Stomach smooth muscle (tissue), 2 donors: ENCODE measurements at regions not wholly inside any gene's neighbourhood (a gene's known extent, or its start where the extent isn't known, plus 50 kb on each side); places are given as distances from the start of the nearest gene placed in this dataset.

ENCODE experiments used
- H3K27ac ChIP-seq: one replicate; pipeline ENCODE4 v1.7.0; 2013; ENCODE audit warnings: mild to moderate bottlenecking, low read length, inconsistent platforms
- H3K27me3 ChIP-seq, 2 donors: one replicate each; pipeline ENCODE4 v1.7.0; 2013; ENCODE audit warnings: low read length in 2 of 2; ENCODE audit not compliant: insufficient read depth in 2 of 2, control insufficient read depth in 1 of 2
- H3K36me3 ChIP-seq, 2 donors: one replicate each; pipeline ENCODE4 v1.7.0; 2013; ENCODE audit warnings: low read length in 2 of 2; ENCODE audit not compliant: control insufficient read depth in 2 of 2, insufficient read depth in 2 of 2
- H3K4me1 ChIP-seq: one replicate; pipeline ENCODE4 v1.7.0; 2013; ENCODE audit warnings: low read length; ENCODE audit not compliant: control insufficient read depth, insufficient read depth
- H3K4me3 ChIP-seq, 2 donors: one replicate each; pipeline ENCODE4 v1.7.0; 2013; ENCODE audit warnings: low read length in 2 of 2
- H3K9ac ChIP-seq, 2 donors: one replicate each; pipeline ENCODE4 v1.7.0; 2013; ENCODE audit warnings: low read length in 2 of 2, mild to moderate bottlenecking in 1 of 2
- H3K9me3 ChIP-seq, 2 donors: one replicate each; pipeline ENCODE4 v1.7.0; 2013; ENCODE audit warnings: low read length in 2 of 2; ENCODE audit not compliant: control insufficient read depth in 2 of 2
- donor health status: healthy.
- donor health status: Pancreatic carcinoma.

GRCh38 chr2:128404709-128405466, 86.2 kb upstream of the HS6ST1 start:
- Histone ChIP-seq H3K27me3 (no peaks in the 10 kb centered on the region), H3K4me1 (no peaks in the 10 kb centered on the region), H3K4me3 (no peak overlapping the region), H3K9ac (no peak overlapping the region), H3K27ac (no peak overlapping the region), H3K9me3 (no peaks in the 10 kb centered on the region), H3K36me3 (no peaks in the 10 kb centered on the region)

GRCh38 chr2:128405467-128405900, 86.8 kb upstream of the HS6ST1 start:
- no peaks in the 10 kb centered on the region for H3K9me3 ChIP-seq
- no peaks in the 10 kb centered on the region for H3K4me1 ChIP-seq
- H3K27ac ChIP-seq, result no peak overlapping the region
- no peak overlapping the region for H3K4me3 ChIP-seq
- no peaks in the 10 kb centered on the region for H3K36me3 ChIP-seq
- no peaks in the 10 kb centered on the region for H3K27me3 ChIP-seq
- H3K9ac ChIP-seq, result no peak overlapping the region

- Histone ChIP-seq H3K4me3 (no peak overlapping the region), H3K27ac (no peak overlapping the region), H3K9me3 (no peaks in the 10 kb centered on the region), H3K4me1 (no peaks in the 10 kb centered on the region), H3K27me3 (no peaks in the 10 kb centered on the region), H3K9ac (no peak overlapping the region), H3K36me3 (no peaks in the 10 kb centered on the region)
Measured at GRCh38 chr2:128405981-128406613, 87.4 kb upstream of the HS6ST1 start.

GRCh38 chr2:128406736-128407554, 88.3 kb upstream of the HS6ST1 start:
- no peaks in the 10 kb centered on the region for H3K9me3 ChIP-seq
- H3K9ac ChIP-seq, result no peak overlapping the region
- H3K27ac ChIP-seq, result no peak overlapping the region
- no peaks in the 10 kb centered on the region for H3K36me3 ChIP-seq
- H3K4me3 ChIP-seq, result no peak overlapping the region
- H3K4me1 ChIP-seq, result no peaks in the 10 kb centered on the region
- H3K27me3 ChIP-seq, result no peaks in the 10 kb centered on the region

GRCh38 chr2:128408349-128409305, 90.0 kb upstream of the HS6ST1 start:
- H3K4me1 ChIP-seq, result no peaks in the 10 kb centered on the region
- H3K27ac ChIP-seq, result no peak overlapping the region
- H3K36me3 ChIP-seq, result no peaks in the 10 kb centered on the region
- no peak overlapping the region for H3K9ac ChIP-seq
- no peak overlapping the region for H3K4me3 ChIP-seq
- no peaks in the 10 kb centered on the region for H3K27me3 ChIP-seq
- no peaks in the 10 kb centered on the region for H3K9me3 ChIP-seq

GRCh38 chr2:128409326-128410034, 90.8 kb upstream of the HS6ST1 start:
- H3K4me1 ChIP-seq, result no peaks in the 10 kb centered on the region
- H3K4me3 ChIP-seq, result no peak overlapping the region
- H3K9me3 ChIP-seq, result no peaks in the 10 kb centered on the region
- H3K27ac ChIP-seq, result no peak overlapping the region
- no peak overlapping the region for H3K9ac ChIP-seq
- no peaks in the 10 kb centered on the region for H3K36me3 ChIP-seq
- no peaks in the 10 kb centered on the region for H3K27me3 ChIP-seq

- Histone ChIP-seq H3K9me3 (no peaks in the 10 kb centered on the region), H3K4me3 (no peak overlapping the region), H3K36me3 (no peaks in the 10 kb centered on the region), H3K4me1 (no peaks in the 10 kb centered on the region), H3K27ac (no peak overlapping the region), H3K9ac (no peak overlapping the region), H3K27me3 (no peaks in the 10 kb centered on the region)
Measured at GRCh38 chr2:128410035-128410757, 91.5 kb upstream of the HS6ST1 start.

- no peak overlapping the region for H3K27ac ChIP-seq
- no peak overlapping the region for H3K4me3 ChIP-seq
Measured at GRCh38 chr2:128410758-128411215, 92.1 kb upstream of the HS6ST1 start.

GRCh38 chr2:128411431-128411830, 92.8 kb upstream of the HS6ST1 start:
- Histone ChIP-seq H3K4me1 (no peaks in the 10 kb centered on the region), H3K27me3 (no peaks in the 10 kb centered on the region), H3K9ac (no peak overlapping the region), H3K9me3 (no peaks in the 10 kb centered on the region), H3K4me3 (no peak overlapping the region), H3K36me3 (no peaks in the 10 kb centered on the region), H3K27ac (no peak overlapping the region)

More at GRCh38 chr2:128410758-128411215, 92.1 kb upstream of the HS6ST1 start:
- Histone ChIP-seq H3K27me3 (no peaks in the 10 kb centered on the region), H3K9me3 (no peaks in the 10 kb centered on the region), H3K36me3 (no peaks in the 10 kb centered on the region), H3K4me1 (no peaks in the 10 kb centered on the region), H3K9ac (no peak overlapping the region)
